CD4-positive, alpha-beta T cell (primary cell): ENCODE measurements at regions not wholly inside any gene's neighbourhood (a gene's known extent, or its start where the extent isn't known, plus 50 kb on each side); places are given as distances from the start of the nearest gene placed in this dataset.

Experiments
- ATAC-seq: fragments of 200-7000 bp; cut with Tn5 transposase; one replicate; pipeline ENCODE4 v1.10.0; 2022; ENCODE audit warnings: mild to moderate bottlenecking; ENCODE audit not compliant: poor library complexity
- CTCF ChIA-PET: fragments of 350-600 bp; sonication (Branson Sonifier 250); formaldehyde crosslinking; loops from one replicate; lab custom pipeline; 2021; ENCODE audit warnings: antibody characterized with exemption, inconsistent platforms; lab: Charles Lee
- POLR2A ChIA-PET: fragments of 350-600 bp; sonication (Branson Sonifier 250); formaldehyde crosslinking; loops from one replicate; lab custom pipeline; 2021; ENCODE audit warnings: antibody characterized with exemption, inconsistent platforms; lab: Charles Lee
- DNase-seq, 14 experiments: peaks; one replicate each; pipeline ENCODE4 v3.0.0-alpha.2; 2013 to 2020; ENCODE audit warnings: mixed read lengths in 2 of 14
- H3K27ac ChIP-seq, 2 donors: one replicate each; pipeline versions ENCODE4 v1.5.1 to v1.7.0; 2013; ENCODE audit warnings: low read length in 2 of 2, low read depth in 1 of 2, mild to moderate bottlenecking in 1 of 2
- H3K27me3 ChIP-seq, 2 experiments: 1 replicate in 1 of 2; 2 replicates in 1 of 2; pipeline versions ENCODE4 v1.6.1 to v1.7.0; 2013; ENCODE audit warnings: low read length in 2 of 2, control low read depth in 1 of 2, mild to moderate bottlenecking in 1 of 2, moderate library complexity in 1 of 2; ENCODE audit not compliant: insufficient read depth in 2 of 2, control insufficient read depth in 1 of 2
- H3K36me3 ChIP-seq: one replicate; pipeline ENCODE4 v1.6.1; 2013; ENCODE audit warnings: low read length, control low read depth; ENCODE audit not compliant: insufficient read depth
- H3K4me1 ChIP-seq: one replicate; pipeline ENCODE4 v1.6.1; 2013; ENCODE audit warnings: low read length, control low read depth; ENCODE audit not compliant: insufficient read depth
- H3K4me3 ChIP-seq: one replicate; pipeline ENCODE4 v1.5.1; 2013; ENCODE audit warnings: mild to moderate bottlenecking, low read length, moderate library complexity
- H3K9me3 ChIP-seq, 2 experiments: 1 replicate in 1 of 2; 2 replicates in 1 of 2; pipeline versions ENCODE4 v1.6.1 to v1.7.0; 2013; ENCODE audit warnings: low read length in 2 of 2, mild to moderate bottlenecking in 2 of 2, control low read depth in 1 of 2, moderate library complexity in 1 of 2; ENCODE audit not compliant: control insufficient read depth in 1 of 2, insufficient read depth in 1 of 2
- H3K27ac Mint-ChIP-seq: one replicate; pipeline ENCODE4 v1.8.0; 2020; ENCODE audit warnings: mixed read lengths
- H3K27me3 Mint-ChIP-seq: one replicate; pipeline ENCODE4 v1.8.0; 2021; ENCODE audit warnings: mixed read lengths
- H3K36me3 Mint-ChIP-seq: one replicate; pipeline ENCODE4 v1.8.0; 2021; ENCODE audit warnings: low read depth, mixed read lengths
- H3K4me1 Mint-ChIP-seq: one replicate; pipeline ENCODE4 v1.8.0; 2021; ENCODE audit warnings: low read depth, mixed read lengths
- H3K4me3 Mint-ChIP-seq: one replicate; pipeline ENCODE4 v1.8.0; 2020; ENCODE audit warnings: mild to moderate bottlenecking, mixed read lengths
- H3K9me3 Mint-ChIP-seq: one replicate; pipeline ENCODE4 v1.8.0; 2020; ENCODE audit warnings: mixed read lengths
- CTCF ChIP-seq: fragments of 200-600 bp; IDR thresholded peaks from one replicate; pipeline ENCODE4 v1.8.0; 2022; ENCODE audit warnings: antibody characterized with exemption, mild to moderate bottlenecking
- intact Hi-C, 2 experiments: fragments of 100-400 bp; cut with DNase I in 1 of 2; cut with micrococcal nuclease in 1 of 2; formaldehyde crosslinking; loops; one replicate each; pipeline versions ENCODE4 v1.15.1 to v1.9.0; 2023 to 2025; cut with DNase I, micrococcal nuclease

GRCh38 chr14:54251356-54251755 is 145.5 kb upstream of the CDKN3 start:
- ChIA-PET CTCF (no interaction called here), POLR2A (no interaction called here)
- no peak for TF ChIP-seq CTCF
- Histone ChIP-seq H3K27ac (no peak overlapping the region), H3K36me3 (no peaks in the 10 kb centered on the region), H3K27me3 (peaks cover 0 to 8% of the 10 kb centered on the region in 2 experiments), H3K4me3 (no peak overlapping the region), H3K9me3 (peaks cover 0 to 4% of the 10 kb centered on the region in 2 experiments), H3K4me1 (no peaks in the 10 kb centered on the region)
- no peak overlapping the region for H3K4me3 Mint-ChIP-seq
- no peaks in the 10 kb centered on the region for H3K36me3 Mint-ChIP-seq
- H3K4me1 Mint-ChIP-seq, result no peaks in the 10 kb centered on the region
- ATAC-seq (no peak), DNase-seq (no peak)
- H3K27me3 Mint-ChIP-seq, result peaks cover 51% of the 10 kb centered on the region
- no peak overlapping the region for H3K27ac Mint-ChIP-seq
- H3K9me3 Mint-ChIP-seq, result no peaks in the 10 kb centered on the region
- intact Hi-C loops, result no loop called here

DNA sequence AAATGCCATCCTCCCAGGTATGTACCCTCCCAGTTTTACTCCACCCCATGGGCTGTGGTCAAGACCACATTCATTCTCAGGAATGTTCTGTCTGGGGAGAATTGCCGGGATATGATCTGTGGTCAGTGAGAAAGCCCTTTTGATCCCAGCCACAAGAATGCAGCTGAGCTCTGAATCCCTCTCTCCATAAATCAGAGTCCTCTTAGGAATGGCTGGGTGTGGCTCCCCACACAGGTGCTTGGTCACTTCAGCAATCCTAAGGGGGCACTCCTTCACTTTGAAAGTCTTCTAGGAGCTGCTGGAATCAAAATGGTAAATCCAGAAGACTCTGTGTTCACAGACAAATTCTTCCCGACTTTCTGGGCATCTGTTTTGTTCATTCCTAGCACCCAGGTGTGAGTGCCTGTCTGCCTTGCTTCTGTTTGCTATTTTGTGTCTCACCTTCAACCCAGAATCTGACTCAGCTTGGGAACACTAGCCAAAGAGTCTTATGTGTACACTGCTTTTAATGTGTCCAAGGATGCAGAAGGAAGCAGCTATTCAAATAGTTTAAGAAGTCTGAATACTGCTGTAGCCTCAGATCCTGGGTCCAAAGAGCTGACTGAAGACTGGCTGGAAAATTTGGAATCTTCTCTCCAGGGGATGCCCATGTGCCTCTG is 144.6 kb upstream of the CDKN3 start:
- H3K9me3 ChIP-seq, result peaks cover 0 to 4% of the 10 kb centered on the region in 2 experiments
- H3K4me1 ChIP-seq, result no peaks in the 10 kb centered on the region
- no peaks in the 10 kb centered on the region for H3K4me1 Mint-ChIP-seq
- no peak overlapping the region for H3K4me3 Mint-ChIP-seq
- peaks cover 0 to 7% of the 10 kb centered on the region in 2 experiments for H3K27me3 ChIP-seq
- POLR2A ChIA-PET, result no interaction called here
- TF ChIP-seq CTCF, result no peak
- H3K27me3 Mint-ChIP-seq, result peaks cover 48% of the 10 kb centered on the region
- no peak overlapping the region for H3K27ac ChIP-seq
- H3K9me3 Mint-ChIP-seq, result no peaks in the 10 kb centered on the region
- H3K36me3 ChIP-seq, result no peaks in the 10 kb centered on the region
- no peak overlapping the region for H3K4me3 ChIP-seq
- CTCF ChIA-PET, result no interaction called here
- H3K36me3 Mint-ChIP-seq, result no peaks in the 10 kb centered on the region
- no peak for DNase-seq
- no peak for ATAC-seq
- no peak overlapping the region for H3K27ac Mint-ChIP-seq
- intact Hi-C loops, result no loop called here

GRCh38 chr14:54253195-54253947 is 143.4 kb upstream of the CDKN3 start:
- Histone ChIP-seq H3K4me1 (no peaks in the 10 kb centered on the region), H3K4me3 (no peak overlapping the region), H3K27me3 (peaks cover 0 to 6% of the 10 kb centered on the region in 2 experiments), H3K27ac (no peak overlapping the region), H3K36me3 (no peaks in the 10 kb centered on the region), H3K9me3 (peaks cover 0 to 4% of the 10 kb centered on the region in 2 experiments)
- no peaks in the 10 kb centered on the region for H3K9me3 Mint-ChIP-seq
- no peak overlapping the region for H3K4me3 Mint-ChIP-seq
- no peaks in the 10 kb centered on the region for H3K4me1 Mint-ChIP-seq
- no peaks in the 10 kb centered on the region for H3K36me3 Mint-ChIP-seq
- no peak for TF ChIP-seq CTCF
- H3K27me3 Mint-ChIP-seq, result peaks cover 41% of the 10 kb centered on the region
- intact Hi-C loops, result no loop called here
- ATAC-seq (no peak), DNase-seq (no peak)
- H3K27ac Mint-ChIP-seq, result no peak overlapping the region
- ChIA-PET POLR2A (no interaction called here), CTCF (no interaction called here)
